GM23248 (cell line): ENCODE measurements at regions not wholly inside any gene's neighbourhood (a gene's known extent, or its start where the extent isn't known, plus 50 kb on each side); places are given as distances from the start of the nearest gene placed in this dataset.
"Not testable (repeated sequence)": the region's sequence is repeated elsewhere in the genome, so short reads cannot be mapped to it uniquely, and the experiment has no call there.

Experiments used
- DNase-seq: peaks from one replicate; pipeline ENCODE4 v3.0.0-alpha.2; 2015
- H2AFZ ChIP-seq: fragments of 200-600 bp; sonication (generic); 2 replicates; pipeline ENCODE4 v1.6.1; 2016; ENCODE audit warnings: antibody characterized with exemption
- H3F3A ChIP-seq: fragments of 200-600 bp; sonication (generic); 2 replicates; pipeline ENCODE4 v1.6.1; 2016; ENCODE audit warnings: mild to moderate bottlenecking, antibody characterized with exemption, mixed run types; ENCODE audit not compliant: insufficient read depth
- H3K27ac ChIP-seq: fragments of 200-600 bp; sonication (generic); 2 replicates; pipeline ENCODE4 v1.5.1; 2016; ENCODE audit warnings: mild to moderate bottlenecking
- H3K27me3 ChIP-seq: fragments of 200-600 bp; sonication (generic); replicated peaks from 2 replicates; pipeline ENCODE4 v1.6.1; 2016; ENCODE audit warnings: mild to moderate bottlenecking; ENCODE audit not compliant: insufficient read depth
- H3K36me3 ChIP-seq: fragments of 200-600 bp; sonication (generic); 2 replicates; pipeline ENCODE4 v1.6.1; 2016; ENCODE audit warnings: low read depth, mild to moderate bottlenecking
- H3K4me1 ChIP-seq: fragments of 200-600 bp; sonication (generic); 2 replicates; pipeline ENCODE4 v1.6.1; 2016; ENCODE audit warnings: mild to moderate bottlenecking; ENCODE audit not compliant: insufficient read depth
- H3K4me2 ChIP-seq: fragments of 200-600 bp; sonication (generic); one replicate; pipeline ENCODE4 v1.6.1; 2016; ENCODE audit warnings: mild to moderate bottlenecking; ENCODE audit not compliant: unreplicated experiment
- H3K4me3 ChIP-seq: fragments of 200-600 bp; sonication (generic); 2 replicates; pipeline ENCODE4 v1.5.1; 2016; ENCODE audit warnings: mild to moderate bottlenecking
- H3K79me2 ChIP-seq: fragments of 200-600 bp; sonication (generic); 2 replicates; pipeline ENCODE4 v1.6.1; 2016; ENCODE audit warnings: mild to moderate bottlenecking; ENCODE audit not compliant: insufficient read depth
- H3K9ac ChIP-seq: fragments of 200-600 bp; sonication (generic); 2 replicates; pipeline ENCODE4 v1.6.1; 2016; ENCODE audit warnings: mild to moderate bottlenecking
- H3K9me2 ChIP-seq: fragments of 200-600 bp; sonication (generic); 2 replicates; pipeline ENCODE4 v1.6.1; 2016; ENCODE audit warnings: mixed run types, mild to moderate bottlenecking, moderate library complexity; ENCODE audit not compliant: insufficient read depth
- H3K9me3 ChIP-seq: fragments of 200-600 bp; sonication (generic); one replicate; pipeline ENCODE4 v1.6.1; 2017; ENCODE audit warnings: low read depth
- H4K20me1 ChIP-seq: fragments of 200-600 bp; sonication (generic); 2 replicates; pipeline ENCODE4 v1.6.0; 2016; ENCODE audit not compliant: insufficient read depth
- EZH2 ChIP-seq: fragments of 200-600 bp; sonication (generic); IDR thresholded peaks from 2 replicates; pipeline ENCODE4 v1.6.1; 2018; ENCODE audit warnings: antibody characterized with exemption, mild to moderate bottlenecking; ENCODE audit not compliant: insufficient read depth, poor library complexity, severe bottlenecking
- EZH2phosphoT487 ChIP-seq: fragments of 200-600 bp; sonication (generic); IDR thresholded peaks from 2 replicates; pipeline ENCODE4 v1.6.1; 2018; ENCODE audit warnings: antibody characterized with exemption, moderate library complexity, mild to moderate bottlenecking, low read depth; ENCODE audit not compliant: insufficient read depth
- WGBS, 2 experiments: methylation state at CpG; one replicate each; pipeline ENCODE4 v1.1.6; 2015 to 2017; ENCODE audit warnings: low lambda C conversion rate in 2 of 2, low coverage in 1 of 2; ENCODE audit errors: missing lambda C conversion rate in 2 of 2; 5-methylcytosine and 5-hydroxymethylcytosine counted together
- in situ Hi-C: fragments of 300-500 bp; cut with MboI; formaldehyde crosslinking; loops from 2 replicates; pipeline ENCODE4 v1.15.0; 2020

DNA sequence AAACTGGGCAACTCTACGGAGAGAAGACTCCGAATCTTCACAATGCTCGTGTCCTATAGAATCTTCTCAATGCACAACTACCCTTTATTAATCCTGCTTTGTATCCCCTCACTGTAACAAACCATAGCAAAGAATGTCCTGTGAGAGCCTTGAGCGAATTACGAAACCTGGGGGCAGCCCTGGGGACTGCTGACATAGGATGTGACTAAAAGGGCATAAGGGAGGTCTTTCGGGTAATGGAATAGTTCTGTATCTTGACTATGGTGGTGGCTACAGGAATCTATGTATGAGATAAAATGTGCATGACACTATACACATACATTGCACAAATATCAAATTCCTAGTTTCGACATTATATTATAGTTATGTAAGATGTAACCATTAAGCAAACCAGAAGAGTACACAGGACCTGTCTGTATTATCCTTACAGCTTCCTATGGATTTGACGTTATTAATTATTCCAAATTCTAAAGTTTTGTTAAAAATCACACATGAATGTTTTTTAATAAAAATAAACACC, 162.5 kb upstream of the KCTD7 start:
- TF ChIP-seq EZH2phosphoT487 (no peak), EZH2 (no peak)
- Histone ChIP-seq H3K36me3 (no peaks in the 10 kb centered on the region), H3K27ac (no peak overlapping the region), H3K27me3 (no peaks in the 10 kb centered on the region), H3K4me2 (no peak overlapping the region), H3K4me3 (no peak overlapping the region), H3K9me2 (no peaks in the 10 kb centered on the region), H3K4me1 (no peaks in the 10 kb centered on the region), H4K20me1 (no peaks in the 10 kb centered on the region), H3K9me3 (no peaks in the 10 kb centered on the region), H3K9ac (no peak overlapping the region), H3K79me2 (no peaks in the 10 kb centered on the region), H2AFZ (no peak overlapping the region), H3F3A (no peaks in the 10 kb centered on the region)
- DNase-seq: no peak
- in situ Hi-C loops: no loop called here
- WGBS, 2 experiments: 93 to 96% methylated on average over 8 of the region's 8 CpGs

DNA sequence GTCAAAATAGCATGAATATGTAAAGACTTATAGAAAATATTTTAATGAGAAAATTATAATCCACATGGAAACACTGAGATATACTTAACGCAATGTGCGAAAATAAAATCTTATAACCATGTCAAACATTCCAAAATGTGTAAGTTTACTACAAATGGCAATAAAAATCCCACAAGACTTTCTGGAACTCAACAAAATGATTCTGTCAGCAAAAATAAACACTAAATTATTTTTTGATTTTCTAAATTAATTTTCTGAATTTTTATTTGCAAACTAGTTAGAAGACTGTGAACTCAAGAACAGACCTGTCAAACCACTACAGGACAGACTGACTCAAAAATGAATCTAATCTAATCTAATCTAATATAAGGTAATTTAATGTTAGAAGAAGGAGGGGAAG, 160.8 kb upstream of the KCTD7 start:
- H3K79me2 ChIP-seq: no peaks in the 10 kb centered on the region
- no peak for TF ChIP-seq EZH2phosphoT487
- no peak for TF ChIP-seq EZH2
- WGBS, 2 experiments: 95 to 96% methylated on average over 2 of the region's 2 CpGs

GRCh38 chr7:66473064-66473463, 155.6 kb upstream of the KCTD7 start:
- in situ Hi-C loops, H3K4me1 ChIP-seq, H3K9ac ChIP-seq: not testable (repeated sequence)

More for the DNA sequence above, 160.8 kb upstream of the KCTD7 start:
- Histone ChIP-seq H3F3A (no peaks in the 10 kb centered on the region), H3K27ac (no peak overlapping the region), H3K9ac (no peak overlapping the region), H3K4me3 (no peak overlapping the region), H2AFZ (no peak overlapping the region), H4K20me1 (no peaks in the 10 kb centered on the region), H3K27me3 (no peaks in the 10 kb centered on the region), H3K36me3 (no peaks in the 10 kb centered on the region), H3K9me2 (no peaks in the 10 kb centered on the region), H3K4me1 (no peaks in the 10 kb centered on the region), H3K4me2 (no peak overlapping the region), H3K9me3 (no peaks in the 10 kb centered on the region)
- DNase-seq: no peak
- in situ Hi-C loops: no loop called here

DNA sequence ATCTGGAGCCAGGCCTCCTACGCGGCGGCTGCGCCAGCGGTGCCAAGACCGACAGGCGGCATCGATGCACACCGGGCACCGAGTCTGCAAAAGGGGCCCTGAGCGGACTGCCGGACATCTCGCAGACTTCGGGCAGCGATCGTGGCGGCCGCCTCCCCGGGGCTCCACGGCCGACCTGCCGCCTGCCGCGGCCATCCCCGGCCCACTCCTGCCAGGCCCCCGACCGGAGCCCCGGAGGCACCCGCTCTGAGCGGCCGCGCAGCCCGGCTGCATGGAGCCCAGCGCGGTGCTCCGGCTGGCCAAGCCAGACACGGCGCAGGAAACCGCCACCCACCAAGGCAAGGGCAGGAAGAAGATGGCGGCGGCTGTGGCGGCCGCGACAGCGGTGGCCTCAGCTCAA, 154.2 kb upstream of the KCTD7 start:
- Histone ChIP-seq H3K27ac (no peak overlapping the region), H3K4me1 (no peaks in the 10 kb centered on the region), H3K9ac (no peak overlapping the region), H3K9me2 (no peaks in the 10 kb centered on the region), H3K27me3 (no peaks in the 10 kb centered on the region), H3K4me3 (no peak overlapping the region), H3K36me3 (no peaks in the 10 kb centered on the region; the same call in 1 of the 2 replicates), H3K4me2 (no peak overlapping the region), H3F3A (no peaks in the 10 kb centered on the region), H2AFZ (no peak overlapping the region), H3K9me3 (no peaks in the 10 kb centered on the region), H3K79me2 (no peaks in the 10 kb centered on the region), H4K20me1 (no peaks in the 10 kb centered on the region)
- in situ Hi-C loops: no loop called here
- 92 to 93% methylated on average over 20 to 45 of the region's 45 CpGs for WGBS, 2 experiments
- TF ChIP-seq EZH2phosphoT487 (no peak), EZH2 (no peak)
- no peak for DNase-seq

More at GRCh38 chr7:66473064-66473463, 155.6 kb upstream of the KCTD7 start:
- not testable (repeated sequence) for H3K27me3 ChIP-seq, H3K4me3 ChIP-seq, H2AFZ ChIP-seq, DNase-seq, H4K20me1 ChIP-seq, H3K27ac ChIP-seq, H3K4me2 ChIP-seq, H3K9me2 ChIP-seq, H3K79me2 ChIP-seq, H3K36me3 ChIP-seq, H3F3A ChIP-seq, H3K9me3 ChIP-seq
- WGBS, 2 experiments: 88 to 91% methylated on average over 3 of the region's 3 CpGs

DNA sequence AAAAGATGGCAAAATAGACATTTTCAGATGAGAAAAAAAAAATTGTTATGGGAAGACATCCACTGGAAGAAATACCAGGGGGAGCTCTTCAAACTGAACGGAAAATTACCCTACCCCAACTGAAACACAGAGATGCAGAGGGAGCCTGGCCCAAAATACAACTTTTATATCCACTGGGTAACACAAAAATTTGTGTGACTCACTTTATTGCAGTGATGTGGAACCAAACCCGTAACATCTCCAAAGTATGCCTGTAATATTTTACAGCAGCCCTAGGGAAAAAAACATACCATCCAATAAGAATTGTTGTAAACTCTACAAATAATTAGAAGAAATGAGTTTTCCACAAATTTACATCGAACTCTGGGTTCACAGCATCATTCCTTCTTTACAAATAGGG, 152.6 kb upstream of the KCTD7 start:
- H3K36me3 ChIP-seq, H4K20me1 ChIP-seq, in situ Hi-C loops, H3K27ac ChIP-seq, H3K27me3 ChIP-seq, H3K4me3 ChIP-seq, H2AFZ ChIP-seq, H3K4me1 ChIP-seq, H3K79me2 ChIP-seq, H3K9me3 ChIP-seq, H3F3A ChIP-seq, DNase-seq, H3K9me2 ChIP-seq, H3K9ac ChIP-seq, H3K4me2 ChIP-seq: not testable (repeated sequence)
- 76 to 80% methylated on average over 3 of the region's 3 CpGs for WGBS, 2 experiments

GRCh38 chr7:66477822-66478397, 150.8 kb upstream of the KCTD7 start:
- H3K9me3 ChIP-seq, H3K4me3 ChIP-seq, H3K27me3 ChIP-seq, H4K20me1 ChIP-seq, DNase-seq, in situ Hi-C loops, H3F3A ChIP-seq, H3K9ac ChIP-seq, H3K4me1 ChIP-seq, H3K9me2 ChIP-seq, H3K27ac ChIP-seq, H2AFZ ChIP-seq, H3K79me2 ChIP-seq, H3K4me2 ChIP-seq, H3K36me3 ChIP-seq: not testable (repeated sequence)
- 98 to 99% methylated on average over 3 of the region's 3 CpGs for WGBS, 2 experiments

- in situ Hi-C loops, H2AFZ ChIP-seq, H3K27me3 ChIP-seq, H3K27ac ChIP-seq, H3F3A ChIP-seq, H4K20me1 ChIP-seq, H3K36me3 ChIP-seq, H3K9ac ChIP-seq, H3K4me2 ChIP-seq, H3K79me2 ChIP-seq, H3K4me1 ChIP-seq, H3K9me2 ChIP-seq, DNase-seq, H3K9me3 ChIP-seq, H3K4me3 ChIP-seq: not testable (repeated sequence)
- 59 to 78% methylated on average over 1 of the region's 1 CpG for WGBS, 2 experiments
These were observed 147.5 kb upstream of the KCTD7 start for GRCh38 chr7:66481229-66481628.
